ENCODE measurements at regions not wholly inside any gene's neighbourhood (a gene's known extent, or its start where the extent isn't known, plus 50 kb on each side); places are given as distances from the start of the nearest gene placed in this dataset.

GRCh38 chr21:33155422-33155821 is 74.3 kb upstream of the IFNAR2 start:
- TF ChIP-seq, protein P1, sequence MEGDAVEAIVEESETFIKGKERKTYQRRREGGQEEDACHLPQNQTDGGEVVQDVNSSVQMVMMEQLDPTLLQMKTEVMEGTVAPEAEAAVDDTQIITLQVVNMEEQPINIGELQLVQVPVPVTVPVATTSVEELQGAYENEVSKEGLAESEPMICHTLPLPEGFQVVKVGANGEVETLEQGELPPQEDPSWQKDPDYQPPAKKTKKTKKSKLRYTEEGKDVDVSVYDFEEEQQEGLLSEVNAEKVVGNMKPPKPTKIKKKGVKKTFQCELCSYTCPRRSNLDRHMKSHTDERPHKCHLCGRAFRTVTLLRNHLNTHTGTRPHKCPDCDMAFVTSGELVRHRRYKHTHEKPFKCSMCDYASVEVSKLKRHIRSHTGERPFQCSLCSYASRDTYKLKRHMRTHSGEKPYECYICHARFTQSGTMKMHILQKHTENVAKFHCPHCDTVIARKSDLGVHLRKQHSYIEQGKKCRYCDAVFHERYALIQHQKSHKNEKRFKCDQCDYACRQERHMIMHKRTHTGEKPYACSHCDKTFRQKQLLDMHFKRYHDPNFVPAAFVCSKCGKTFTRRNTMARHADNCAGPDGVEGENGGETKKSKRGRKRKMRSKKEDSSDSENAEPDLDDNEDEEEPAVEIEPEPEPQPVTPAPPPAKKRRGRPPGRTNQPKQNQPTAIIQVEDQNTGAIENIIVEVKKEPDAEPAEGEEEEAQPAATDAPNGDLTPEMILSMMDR (IDR thresholded peaks at IDR 0.05): no peak
- TF ChIP-seq ZFX (IDR thresholded peaks at IDR 0.05; ENCODE audit: borderline replicate concordance): no peak
